ENCODE measurements at regions not wholly inside any gene's neighbourhood (a gene's known extent, or its start where the extent isn't known, plus 50 kb on each side); places are given as distances from the start of the nearest gene placed in this dataset.

GRCh38 chr6:93575495-93576267 lies 156.3 kb upstream of the EPHA7 start:
- Histone ChIP-seq H3K9ac (ENCODE audit: low read length) (no peak overlapping the region), H3K9me3 (ENCODE audit: control extremely low read depth in 1 of 3, control insufficient read depth in 2 of 3, insufficient read depth in 1 of 3, low read length in 2 of 3) (no peaks in the 10 kb centered on the region), H3K4me2 (replicated peaks; ENCODE audit: low read depth, low read length, poor library complexity, severe bottlenecking) (no peak overlapping the region), H3K4me3 (ENCODE audit: control extremely low read depth in 1 of 5, extremely low read depth in 1 of 5, insufficient read depth in 1 of 5, low read depth in 2 of 5, low read length in 4 of 5) (no peak overlapping the region), H4K20me1 (ENCODE audit: control insufficient read depth, insufficient read depth, low read length, poor library complexity, severe bottlenecking) (no peaks in the 10 kb centered on the region), H3K27me3 (replicated peaks in 1 of 4; ENCODE audit: control extremely low read depth in 1 of 4, control insufficient read depth in 3 of 4, insufficient read depth in 4 of 4, low read length in 3 of 4) (no peaks in the 10 kb centered on the region), H3K27ac (ENCODE audit: low read length in 2 of 2) (no peak overlapping the region), H3K4me1 (ENCODE audit: control insufficient read depth in 2 of 2, insufficient read depth in 2 of 2, low read length in 2 of 2) (no peaks in the 10 kb centered on the region), H3K79me2 (ENCODE audit: control insufficient read depth, insufficient read depth, low read length) (no peaks in the 10 kb centered on the region), H2AFZ (ENCODE audit: insufficient read depth, low read depth, low read length, poor library complexity, severe bottlenecking) (no peak overlapping the region), H3K36me3 (replicated peaks in 1 of 2; ENCODE audit: control extremely low read depth in 1 of 2, control insufficient read depth in 1 of 2, extremely low read depth in 1 of 2, insufficient read depth in 2 of 2, low read length in 1 of 2) (no peaks in the 10 kb centered on the region)
- no CpG with 5 or more reads among the region's 3 CpGs for WGBS (ENCODE audit: insufficient coverage)
- CTCF ChIA-PET: no interaction called here
- no peaks in the 10 kb centered on the region for H3K9me3 Mint-ChIP-seq (ENCODE audit: insufficient read depth)
- intact Hi-C loops (cut with micrococcal nuclease): no loop called here
- DNase-seq (no peak), ATAC-seq (ENCODE audit: low read depth) (no peak)
- no peak overlapping the region for H3K4me3 Mint-ChIP-seq
- POLR2A ChIA-PET: no interaction called here
- no peak overlapping the region for H3K27ac Mint-ChIP-seq
- TF ChIP-seq, protein P1, sequence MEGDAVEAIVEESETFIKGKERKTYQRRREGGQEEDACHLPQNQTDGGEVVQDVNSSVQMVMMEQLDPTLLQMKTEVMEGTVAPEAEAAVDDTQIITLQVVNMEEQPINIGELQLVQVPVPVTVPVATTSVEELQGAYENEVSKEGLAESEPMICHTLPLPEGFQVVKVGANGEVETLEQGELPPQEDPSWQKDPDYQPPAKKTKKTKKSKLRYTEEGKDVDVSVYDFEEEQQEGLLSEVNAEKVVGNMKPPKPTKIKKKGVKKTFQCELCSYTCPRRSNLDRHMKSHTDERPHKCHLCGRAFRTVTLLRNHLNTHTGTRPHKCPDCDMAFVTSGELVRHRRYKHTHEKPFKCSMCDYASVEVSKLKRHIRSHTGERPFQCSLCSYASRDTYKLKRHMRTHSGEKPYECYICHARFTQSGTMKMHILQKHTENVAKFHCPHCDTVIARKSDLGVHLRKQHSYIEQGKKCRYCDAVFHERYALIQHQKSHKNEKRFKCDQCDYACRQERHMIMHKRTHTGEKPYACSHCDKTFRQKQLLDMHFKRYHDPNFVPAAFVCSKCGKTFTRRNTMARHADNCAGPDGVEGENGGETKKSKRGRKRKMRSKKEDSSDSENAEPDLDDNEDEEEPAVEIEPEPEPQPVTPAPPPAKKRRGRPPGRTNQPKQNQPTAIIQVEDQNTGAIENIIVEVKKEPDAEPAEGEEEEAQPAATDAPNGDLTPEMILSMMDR (IDR thresholded peaks at IDR 0.05): no peak
- no peaks in the 10 kb centered on the region for H3K27me3 Mint-ChIP-seq
- no peaks in the 10 kb centered on the region for H3K4me1 Mint-ChIP-seq

- Mint-ChIP-seq H3K4me3 (no peak overlapping the region), H3K4me1 (no peaks in the 10 kb centered on the region), H3K27ac (no peak overlapping the region), H3K27me3 (no peaks in the 10 kb centered on the region), H3K9me3 (ENCODE audit: insufficient read depth) (no peaks in the 10 kb centered on the region)
- ATAC-seq (ENCODE audit: low read depth) (no peak), DNase-seq (no peak)
- no peak overlapping the region for H3K27ac ChIP-seq (ENCODE audit: low read length in 2 of 2)
- H3K9me3 ChIP-seq (ENCODE audit: control extremely low read depth in 1 of 3, control insufficient read depth in 2 of 3, insufficient read depth in 1 of 3, low read length in 2 of 3): no peaks in the 10 kb centered on the region
- H3K36me3 ChIP-seq (replicated peaks in 1 of 2; ENCODE audit: control extremely low read depth in 1 of 2, control insufficient read depth in 1 of 2, extremely low read depth in 1 of 2, insufficient read depth in 2 of 2, low read length in 1 of 2): no peaks in the 10 kb centered on the region
- H3K4me3 ChIP-seq (ENCODE audit: control extremely low read depth in 1 of 5, extremely low read depth in 1 of 5, insufficient read depth in 1 of 5, low read depth in 2 of 5, low read length in 4 of 5): no peak overlapping the region
- ChIA-PET CTCF (no interaction called here), POLR2A (no interaction called here)
- no peak overlapping the region for H3K9ac ChIP-seq (ENCODE audit: low read length)
- no peak overlapping the region for H2AFZ ChIP-seq (ENCODE audit: insufficient read depth, low read depth, low read length, poor library complexity, severe bottlenecking)
- H3K4me1 ChIP-seq (ENCODE audit: control insufficient read depth in 2 of 2, insufficient read depth in 2 of 2, low read length in 2 of 2): no peaks in the 10 kb centered on the region
- no peak overlapping the region for H3K4me2 ChIP-seq (replicated peaks; ENCODE audit: low read depth, low read length, poor library complexity, severe bottlenecking)
- H3K27me3 ChIP-seq (replicated peaks in 1 of 4; ENCODE audit: control extremely low read depth in 1 of 4, control insufficient read depth in 3 of 4, insufficient read depth in 4 of 4, low read length in 3 of 4): no peaks in the 10 kb centered on the region
- intact Hi-C loops (cut with micrococcal nuclease): no loop called here
- no peak for TF ChIP-seq EZH2 (IDR thresholded peaks at IDR 0.05; ENCODE audit: borderline replicate concordance, insufficient read depth, low read depth, low read length, poor library complexity, severe bottlenecking)
- TF ChIP-seq, protein P1 (IDR thresholded peaks at IDR 0.05): no peak
- 92% methylated on average over 2 of the region's 2 CpGs for WGBS (ENCODE audit: insufficient coverage)
- H4K20me1 ChIP-seq (ENCODE audit: control insufficient read depth, insufficient read depth, low read length, poor library complexity, severe bottlenecking): no peaks in the 10 kb centered on the region
- H3K79me2 ChIP-seq (ENCODE audit: control insufficient read depth, insufficient read depth, low read length): no peaks in the 10 kb centered on the region
These were observed 154.9 kb upstream of the EPHA7 start for GRCh38 chr6:93574299-93574698.

All from B cell (primary cell).